ENCODE measurements at regions not wholly inside any gene's neighbourhood (a gene's known extent, or its start where the extent isn't known, plus 50 kb on each side); places are given as distances from the start of the nearest gene placed in this dataset.

GRCh38 chr9:74404620-74405019 is 92.5 kb upstream of the RORB start:
- no peak for TF ChIP-seq CTCF (conservative IDR thresholded peaks at IDR 0.05; ENCODE audit: low read length)
- TF ChIP-seq EZH2phosphoT487 (IDR thresholded peaks at IDR 0.05; ENCODE audit: borderline replicate concordance), result no peak

Measured in Loucy (cell line).